KMS-11 (cell line): ENCODE measurements at regions not wholly inside any gene's neighbourhood (a gene's known extent, or its start where the extent isn't known, plus 50 kb on each side); places are given as distances from the start of the nearest gene placed in this dataset.
"Not testable (repeated sequence)": the region's sequence is repeated elsewhere in the genome, so short reads cannot be mapped to it uniquely, and the experiment has no call there.

Experiments used
- H2AFZ ChIP-seq: fragments of 200-600 bp; sonication (generic); 2 replicates; pipeline ENCODE4 v1.6.1; 2016; ENCODE audit warnings: antibody characterized with exemption, mixed run types, low read depth
- H3K27ac ChIP-seq: fragments of 200-600 bp; sonication (generic); 2 replicates; pipeline ENCODE4 v1.6.1; 2016; ENCODE audit warnings: mild to moderate bottlenecking, mixed run types
- H3K27me3 ChIP-seq: fragments of 200-600 bp; sonication (generic); 2 replicates; pipeline ENCODE4 v1.6.1; 2017; ENCODE audit warnings: mild to moderate bottlenecking, low read depth, mixed run types, moderate library complexity; ENCODE audit not compliant: insufficient read depth
- H3K36me3 ChIP-seq: fragments of 200-600 bp; sonication (generic); 2 replicates; pipeline ENCODE4 v1.6.1; 2017; ENCODE audit warnings: mild to moderate bottlenecking, mixed run types; ENCODE audit not compliant: insufficient read depth
- H3K4me1 ChIP-seq: fragments of 200-600 bp; sonication (generic); 2 replicates; pipeline ENCODE4 v1.6.1; 2016; ENCODE audit warnings: mild to moderate bottlenecking, low read depth, mixed run types; ENCODE audit not compliant: poor library complexity, severe bottlenecking
- H3K4me2 ChIP-seq: fragments of 200-600 bp; sonication (generic); 2 replicates; pipeline ENCODE4 v1.7.0; 2016; ENCODE audit warnings: mild to moderate bottlenecking, mixed run types
- H3K4me3 ChIP-seq: fragments of 200-600 bp; sonication (generic); IDR thresholded peaks from 2 replicates; pipeline ENCODE4 v1.6.1; 2017; ENCODE audit warnings: low read depth, low read length, mixed read lengths; ENCODE audit not compliant: insufficient read depth
- H3K79me2 ChIP-seq: fragments of 200-600 bp; sonication (generic); 2 replicates; pipeline ENCODE4 v1.6.1; 2016; ENCODE audit warnings: low read depth, mixed run types; ENCODE audit not compliant: insufficient read depth
- H3K9ac ChIP-seq: fragments of 200-600 bp; sonication (generic); 2 replicates; pipeline ENCODE4 v1.6.1; 2016; ENCODE audit warnings: mild to moderate bottlenecking, mixed run types
- H4K20me1 ChIP-seq: fragments of 200-600 bp; sonication (generic); 2 replicates; pipeline ENCODE4 v1.6.1; 2016; ENCODE audit warnings: mild to moderate bottlenecking, mixed run types; ENCODE audit not compliant: insufficient read depth
- CTCF ChIP-seq: fragments of 200-600 bp; sonication (generic); conservative IDR thresholded peaks from 2 replicates; pipeline ENCODE4 v1.6.1; 2017; ENCODE audit warnings: low read depth, mild to moderate bottlenecking, antibody characterized with exemption, low read length, moderate library complexity, mixed read lengths

DNA sequence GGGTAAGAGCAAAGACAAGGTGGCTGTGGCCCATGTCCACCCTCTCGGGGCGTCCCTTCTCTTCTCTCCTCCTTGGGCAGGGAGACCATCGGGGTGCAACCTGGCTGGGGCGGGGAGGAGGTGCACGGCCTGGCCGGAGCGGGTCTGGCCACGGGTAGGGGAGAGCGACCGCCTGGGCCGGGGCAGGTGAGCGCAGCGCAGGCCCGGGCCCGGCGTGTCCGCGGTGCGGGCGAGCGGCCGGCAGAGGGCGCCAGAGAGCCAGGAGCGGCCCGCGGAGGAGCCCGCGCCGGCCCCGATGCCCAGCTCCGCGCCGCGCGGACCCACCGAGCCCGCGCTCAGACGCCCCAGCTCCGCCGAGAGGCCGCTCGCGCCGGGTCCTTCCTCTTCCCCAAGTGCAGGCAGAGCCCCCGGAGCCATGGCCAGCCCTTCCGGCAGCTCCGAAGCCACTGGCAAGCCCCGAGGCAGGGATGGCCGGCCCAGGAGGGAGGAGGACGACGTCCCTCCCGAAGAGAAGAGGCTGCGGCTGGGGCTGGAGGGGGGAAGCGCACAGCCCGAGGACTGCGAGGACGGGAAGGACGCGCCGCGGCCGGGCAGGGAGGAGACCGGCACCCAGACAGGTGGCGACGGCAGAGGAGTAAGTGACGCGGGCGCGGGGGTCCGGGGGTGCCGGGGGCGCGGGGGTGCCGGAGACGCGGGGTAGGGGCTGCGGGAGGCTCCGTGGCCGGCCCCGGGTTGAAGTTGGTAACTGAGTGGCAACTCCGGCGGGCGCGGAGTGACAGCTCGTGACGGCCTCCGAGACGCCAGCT, 142.1 kb upstream of the EEF2KMT start:
- not testable (repeated sequence) for H3K4me3 ChIP-seq, H3K27ac ChIP-seq, H3K9ac ChIP-seq, H3K79me2 ChIP-seq, H4K20me1 ChIP-seq, H3K27me3 ChIP-seq, H3K36me3 ChIP-seq, H3K4me1 ChIP-seq
- Histone ChIP-seq H2AFZ (peak overlapping the region; percentile 41; the same call in 1 of the 2 replicates), H3K4me2 (0 out of 2 replicates have a peak overlapping the region, but pooled peaks have one; percentile 33)
- TF ChIP-seq CTCF, result peak; percentile 30; the same call in 1 of the 2 replicates

GRCh38 chr16:5235119-5235518, 137.5 kb upstream of the EEF2KMT start:
- H4K20me1 ChIP-seq, result no peaks in the 10 kb centered on the region
- H3K4me2 ChIP-seq, result no peak overlapping the region
- no peak overlapping the region for H3K9ac ChIP-seq
- H3K4me3 ChIP-seq, result no peak overlapping the region
- H3K79me2 ChIP-seq, result no peaks in the 10 kb centered on the region
- H3K27ac ChIP-seq, result no peak overlapping the region
- no peaks in the 10 kb centered on the region for H3K27me3 ChIP-seq
- H2AFZ ChIP-seq, result no peak overlapping the region
- H3K36me3 ChIP-seq, result no peaks in the 10 kb centered on the region
- H3K4me1 ChIP-seq, result no peaks in the 10 kb centered on the region
- no peak for TF ChIP-seq CTCF

DNA sequence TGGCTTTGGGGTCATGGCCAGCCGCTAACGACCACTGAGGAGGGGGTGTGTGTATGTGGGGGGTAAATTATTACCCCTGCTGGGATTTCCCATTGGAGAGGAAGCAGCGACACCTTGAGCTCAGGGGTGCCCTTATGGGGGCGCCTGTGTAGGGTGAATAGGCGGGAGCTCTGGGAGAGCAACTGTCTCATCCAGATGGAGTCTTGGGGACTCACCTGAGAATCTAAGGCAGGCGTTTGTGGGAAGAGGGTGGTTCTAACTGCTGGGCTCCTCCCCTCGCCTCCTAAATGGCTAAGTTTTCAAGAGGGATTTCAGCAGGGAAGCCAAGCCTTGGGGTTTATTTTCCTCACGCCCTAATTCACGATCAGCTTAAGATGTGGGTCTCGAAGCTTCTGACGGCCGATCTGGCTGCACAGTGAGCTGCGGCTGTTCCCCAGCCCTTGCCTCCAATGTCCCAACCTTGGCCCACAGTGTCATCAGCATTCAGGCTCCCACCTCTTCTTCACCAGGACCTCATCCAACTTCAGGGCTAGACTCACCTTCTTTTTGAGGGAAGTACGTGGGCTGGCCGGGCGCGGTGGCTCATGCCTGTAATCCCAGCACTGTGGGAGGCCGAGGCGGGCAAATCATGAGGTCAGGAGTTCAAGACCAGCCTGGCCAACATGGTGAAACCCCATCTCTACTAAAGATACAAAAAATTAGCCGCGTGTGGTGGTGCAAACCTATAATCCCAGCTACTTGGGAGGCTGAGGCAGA, 136.9 kb upstream of the EEF2KMT start:
- Histone ChIP-seq H3K79me2 (no peaks in the 10 kb centered on the region), H3K27me3 (no peaks in the 10 kb centered on the region), H3K27ac (no peak overlapping the region), H3K4me3 (no peak overlapping the region), H2AFZ (no peak overlapping the region), H3K9ac (no peak overlapping the region), H4K20me1 (no peaks in the 10 kb centered on the region), H3K36me3 (no peaks in the 10 kb centered on the region), H3K4me2 (no peak overlapping the region), H3K4me1 (no peaks in the 10 kb centered on the region)
- TF ChIP-seq CTCF, result no peak

DNA sequence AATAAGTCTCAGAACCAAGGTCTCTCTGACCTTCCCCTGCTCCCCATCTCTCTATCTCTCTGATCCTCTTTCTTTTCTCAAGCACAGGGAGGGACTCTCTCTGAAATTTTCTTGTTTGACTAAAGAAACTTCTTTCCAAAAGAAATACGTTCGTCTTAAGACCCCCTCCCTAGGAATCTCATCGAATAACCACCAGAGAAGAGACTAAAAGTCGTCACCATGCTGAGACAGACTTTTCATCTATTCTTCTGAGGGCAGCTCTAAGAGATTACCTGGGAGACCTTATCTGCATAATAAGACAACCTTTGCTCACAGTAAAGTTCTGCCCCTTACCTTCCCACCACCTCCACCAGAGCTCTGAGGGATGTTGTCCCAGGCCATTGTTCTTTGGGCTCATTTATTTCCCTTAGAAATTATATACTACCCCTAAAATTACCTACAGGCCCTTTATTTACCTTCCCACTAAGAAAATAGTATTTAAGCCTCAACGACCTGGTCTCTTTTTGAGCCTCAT, 133.7 kb upstream of the EEF2KMT start:
- Histone ChIP-seq H4K20me1 (no peaks in the 10 kb centered on the region), H3K4me1 (no peaks in the 10 kb centered on the region), H3K4me3 (no peak overlapping the region), H3K36me3 (no peaks in the 10 kb centered on the region), H2AFZ (no peak overlapping the region), H3K4me2 (no peak overlapping the region), H3K27ac (no peak overlapping the region), H3K79me2 (no peaks in the 10 kb centered on the region), H3K27me3 (no peaks in the 10 kb centered on the region), H3K9ac (no peak overlapping the region)
- no peak for TF ChIP-seq CTCF
